Caco-2 (cell line): ENCODE measurements at regions not wholly inside any gene's neighbourhood (a gene's known extent, or its start where the extent isn't known, plus 50 kb on each side); places are given as distances from the start of the nearest gene placed in this dataset.

Experiments used
- BruUV-seq: library from RNA; stranded (reverse); fragments of 400-500 nt; replicated peaks from 2 replicates; lab custom pipeline; 2021; lab: Mats Ljungman, UMichigan
- CTCF ChIA-PET: fragments of 300-600 bp; sonication (Branson Sonifier 250); formaldehyde crosslinking; loops from one replicate; lab custom pipeline; 2022; ENCODE audit warnings: antibody characterized with exemption; lab: Charles Lee
- POLR2A ChIA-PET: fragments of 300-600 bp; sonication (Branson Sonifier 250); formaldehyde crosslinking; loops from one replicate; lab custom pipeline; 2022; ENCODE audit warnings: antibody characterized with exemption; lab: Charles Lee
- DNase-seq, 2 experiments: peaks; one replicate each; pipeline versions ENCODE4 v3.0.0 to v3.0.0-alpha.2; 2020 to 2022
- H3K27me3 ChIP-seq: replicated peaks from 2 replicates; pipeline ENCODE4 v1.6.0; 2011; ENCODE audit warnings: low read length; ENCODE audit not compliant: control insufficient read depth, insufficient read depth
- H3K36me3 ChIP-seq: 2 replicates; pipeline ENCODE4 v1.5.1; 2011; ENCODE audit warnings: low read length; ENCODE audit not compliant: control insufficient read depth, insufficient read depth
- H3K4me1 ChIP-seq: fragments of 250-450 bp; sonication (Bioruptor Pico); 2 replicates; pipeline ENCODE4 v1.5.1; 2020; ENCODE audit warnings: mild to moderate bottlenecking
- H3K4me3 ChIP-seq: 2 replicates; pipeline ENCODE4 v1.5.1; 2011; ENCODE audit warnings: low read depth, mild to moderate bottlenecking, control low read depth, low read length
- H3K9me3 ChIP-seq: fragments of 250-450 bp; sonication (Bioruptor Pico); 2 replicates; pipeline ENCODE4 v1.5.1; 2020; ENCODE audit warnings: mild to moderate bottlenecking, moderate library complexity
- H3K27ac Mint-ChIP-seq: one replicate; pipeline ENCODE4 v1.8.0; 2022; ENCODE audit warnings: mixed read lengths; ENCODE audit not compliant: unreplicated experiment
- H3K27me3 Mint-ChIP-seq: one replicate; pipeline ENCODE4 v1.8.0; 2022; ENCODE audit warnings: mixed read lengths; ENCODE audit not compliant: insufficient read depth, unreplicated experiment
- H3K36me3 Mint-ChIP-seq: one replicate; pipeline ENCODE4 v1.8.0; 2022; ENCODE audit warnings: mild to moderate bottlenecking, mixed read lengths; ENCODE audit not compliant: insufficient read depth, unreplicated experiment
- H3K4me1 Mint-ChIP-seq: one replicate; pipeline ENCODE4 v1.8.0; 2022; ENCODE audit warnings: low read depth, mixed read lengths; ENCODE audit not compliant: unreplicated experiment
- H3K4me3 Mint-ChIP-seq: one replicate; pipeline ENCODE4 v1.8.0; 2022; ENCODE audit warnings: mild to moderate bottlenecking, moderate library complexity, mixed read lengths; ENCODE audit not compliant: unreplicated experiment
- H3K9me3 Mint-ChIP-seq: one replicate; pipeline ENCODE4 v1.8.0; 2022; ENCODE audit warnings: mixed read lengths; ENCODE audit not compliant: unreplicated experiment
- CTCF ChIP-seq, 2 experiments: fragments of 200-600 bp in 1 of 2; IDR thresholded peaks; 1 replicate in 1 of 2; 2 replicates in 1 of 2; pipeline versions ENCODE4 v1.5.1 to v1.8.0; 2011 to 2022; ENCODE audit warnings: antibody characterized with exemption in 1 of 2, control low read depth in 1 of 2, inconsistent platforms in 1 of 2, low read depth in 1 of 2, low read length in 1 of 2, mild to moderate bottlenecking in 1 of 2, moderate library complexity in 1 of 2; ENCODE audit not compliant: insufficient read depth in 1 of 2, severe bottlenecking in 1 of 2, unreplicated experiment in 1 of 2
- intact Hi-C: fragments of 100-400 bp; cut with micrococcal nuclease; formaldehyde crosslinking; loops from one replicate; pipeline ENCODE4 v1.10.0; 2022; ENCODE audit not compliant: unreplicated experiment

GRCh38 chr14:101441710-101442109, 119.6 kb upstream of the DIO3 start:
- Mint-ChIP-seq H3K27me3 (no peaks in the 10 kb centered on the region), H3K27ac (peak overlapping the region; percentile 71), H3K9me3 (peaks cover 7% of the 10 kb centered on the region), H3K4me1 (no peaks in the 10 kb centered on the region), H3K36me3 (no peaks in the 10 kb centered on the region), H3K4me3 (no peak overlapping the region)
- Histone ChIP-seq H3K4me1 (peaks cover 7% of the 10 kb centered on the region; the same call in 1 of the 2 replicates), H3K4me3 (no peak overlapping the region), H3K36me3 (no peaks in the 10 kb centered on the region), H3K27me3 (no peaks in the 10 kb centered on the region), H3K9me3 (no peaks in the 10 kb centered on the region)
- TF ChIP-seq CTCF (IDR thresholded peaks at IDR 0.05; ENCODE audit: insufficient read depth in 1 of 2, low read depth in 1 of 2, low read length in 1 of 2, severe bottlenecking in 1 of 2, unreplicated experiment in 1 of 2): no peak
- ChIA-PET CTCF (no interaction called here), POLR2A (no interaction called here)
- BruUV-seq: no TSS peak
- intact Hi-C loops: no loop called here
- no peak for DNase-seq

- Histone ChIP-seq H3K4me1 (peaks cover 7% of the 10 kb centered on the region; the same call in 1 of the 2 replicates), H3K27me3 (no peaks in the 10 kb centered on the region), H3K9me3 (no peaks in the 10 kb centered on the region), H3K36me3 (no peaks in the 10 kb centered on the region), H3K4me3 (no peak overlapping the region)
- ChIA-PET POLR2A (no interaction called here), CTCF (no interaction called here)
- Mint-ChIP-seq H3K36me3 (no peaks in the 10 kb centered on the region), H3K27ac (no peak overlapping the region), H3K27me3 (no peaks in the 10 kb centered on the region), H3K4me1 (no peaks in the 10 kb centered on the region), H3K4me3 (no peak overlapping the region), H3K9me3 (peaks cover 7% of the 10 kb centered on the region)
- DNase-seq: no peak
- intact Hi-C loops: no loop called here
- BruUV-seq: no TSS peak
- TF ChIP-seq CTCF (IDR thresholded peaks at IDR 0.05; ENCODE audit: insufficient read depth in 1 of 2, low read depth in 1 of 2, low read length in 1 of 2, severe bottlenecking in 1 of 2, unreplicated experiment in 1 of 2): no peak
These were observed 118.8 kb upstream of the DIO3 start for GRCh38 chr14:101442451-101442850.

DNA sequence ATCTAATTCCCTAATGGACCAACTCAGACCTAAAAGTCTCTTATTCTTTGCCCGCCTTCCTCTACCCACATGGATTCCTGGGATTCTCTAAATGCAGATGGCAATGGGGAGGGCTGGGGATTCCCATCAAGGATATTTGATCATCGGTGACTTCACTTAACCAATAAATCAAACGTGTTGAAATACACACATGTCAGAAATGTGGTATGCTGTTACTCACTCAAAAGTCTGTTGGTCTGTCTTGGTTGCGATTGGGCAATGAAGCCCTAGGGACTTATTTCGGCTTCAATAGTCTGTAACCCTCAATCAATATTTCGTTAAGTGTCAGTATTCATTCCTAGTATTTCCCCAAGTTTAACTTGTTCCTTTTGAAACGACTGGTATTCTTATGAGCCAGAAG, 117.2 kb upstream of the DIO3 start:
- ChIA-PET POLR2A (no interaction called here), CTCF (no interaction called here)
- Histone ChIP-seq H3K4me1 (peaks cover 7% of the 10 kb centered on the region; the same call in 1 of the 2 replicates), H3K9me3 (no peaks in the 10 kb centered on the region), H3K36me3 (no peaks in the 10 kb centered on the region), H3K4me3 (no peak overlapping the region), H3K27me3 (no peaks in the 10 kb centered on the region)
- no peaks in the 10 kb centered on the region for H3K36me3 Mint-ChIP-seq
- intact Hi-C loops: no loop called here
- H3K4me3 Mint-ChIP-seq: no peak overlapping the region
- BruUV-seq: no TSS peak
- TF ChIP-seq CTCF (IDR thresholded peaks at IDR 0.05; ENCODE audit: insufficient read depth in 1 of 2, low read depth in 1 of 2, low read length in 1 of 2, severe bottlenecking in 1 of 2, unreplicated experiment in 1 of 2): no peak
- no peaks in the 10 kb centered on the region for H3K4me1 Mint-ChIP-seq
- no peak for DNase-seq
- no peaks in the 10 kb centered on the region for H3K27me3 Mint-ChIP-seq
- H3K9me3 Mint-ChIP-seq: peaks cover 7% of the 10 kb centered on the region
- H3K27ac Mint-ChIP-seq: no peak overlapping the region
